ENCODE measurements at regions not wholly inside any gene's neighbourhood (a gene's known extent, or its start where the extent isn't known, plus 50 kb on each side); places are given as distances from the start of the nearest gene placed in this dataset.

DNA sequence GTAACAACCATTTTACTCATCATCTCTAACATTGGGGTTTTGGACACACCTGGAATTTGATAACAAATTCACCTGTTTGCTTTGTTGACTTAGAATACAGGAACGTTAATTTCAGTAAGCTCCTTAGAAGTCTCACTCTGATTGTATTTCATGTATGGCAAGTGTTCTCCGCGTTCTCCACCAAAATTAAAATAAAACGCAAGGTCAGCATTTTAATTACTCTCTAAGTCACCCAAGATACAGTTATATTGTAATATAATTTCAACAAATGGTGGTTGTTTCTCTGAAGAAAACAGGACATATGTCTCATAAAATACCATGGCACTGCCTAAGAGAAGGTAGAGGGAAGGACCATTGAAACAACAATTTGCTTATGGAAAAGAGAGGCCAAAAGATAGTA lies 742.1 kb downstream of the LIG4 start:
- H3K36me3 Mint-ChIP-seq = no peaks in the 10 kb centered on the region
- no peaks in the 10 kb centered on the region for H3K4me1 Mint-ChIP-seq
- H3K27ac Mint-ChIP-seq = no peak overlapping the region
- no peak for DNase-seq (ENCODE audit: low spot score in 2 of 2)
- H3K4me3 Mint-ChIP-seq = no peak overlapping the region
- ATAC-seq = no peak
- peaks cover 14% of the 10 kb centered on the region for H3K9me3 Mint-ChIP-seq

DNA sequence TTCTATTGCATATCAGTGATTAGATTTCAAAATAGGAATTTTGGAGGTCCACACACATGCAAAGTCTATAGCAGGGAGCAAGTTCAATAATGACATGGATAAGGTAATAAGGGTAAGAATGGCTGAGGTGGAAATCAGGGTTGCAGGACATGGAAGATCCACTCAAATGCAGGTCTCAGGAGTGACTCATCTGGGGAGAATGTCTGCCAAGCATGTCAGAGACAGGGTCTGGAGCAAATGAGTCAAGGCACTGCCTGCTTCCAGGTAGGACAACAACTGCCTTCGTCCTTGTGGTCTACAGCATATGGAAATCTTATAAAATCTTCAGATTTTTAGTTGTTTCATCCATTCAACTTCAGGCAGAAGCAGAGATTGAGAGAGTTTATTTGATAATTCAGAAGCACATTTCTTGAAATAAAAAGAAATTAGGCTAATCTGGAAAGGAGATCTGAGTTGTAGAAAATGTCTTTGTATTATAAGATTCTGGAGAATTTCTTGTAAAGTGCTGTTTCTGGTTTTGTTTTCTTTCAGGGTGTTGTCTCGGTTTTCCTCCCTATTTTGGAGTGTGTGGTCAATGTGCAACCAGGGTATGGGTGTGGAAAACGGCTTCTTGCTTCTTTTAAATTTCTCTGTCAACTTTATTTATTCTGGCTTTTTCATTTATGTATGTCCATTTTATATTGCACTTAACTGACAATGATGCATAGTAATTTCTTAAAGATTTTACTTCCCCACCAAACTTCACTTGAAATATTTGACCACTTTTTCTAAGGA lies 748.8 kb downstream of the LIG4 start:
- no peak for ATAC-seq
- no peak overlapping the region for H3K27ac Mint-ChIP-seq

DNA sequence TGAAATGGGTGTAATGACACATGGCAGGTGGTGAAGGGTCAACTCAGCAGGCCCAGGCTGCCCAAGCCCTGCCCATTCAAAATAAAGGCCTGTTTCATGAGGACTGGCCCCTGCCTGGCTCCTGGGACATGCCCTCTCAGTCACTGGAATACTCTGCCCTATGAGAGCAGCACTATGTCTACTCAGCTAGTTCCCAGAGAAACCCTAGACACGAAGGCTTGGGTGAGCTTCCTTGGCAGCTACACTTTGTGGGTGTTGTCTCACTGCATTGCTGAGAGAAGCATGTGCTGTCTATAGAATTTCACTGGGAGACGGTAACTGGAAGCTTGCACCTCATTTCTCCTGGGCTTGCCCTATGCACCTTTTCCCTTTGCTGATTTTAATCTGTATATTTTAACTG lies 752.8 kb downstream of the LIG4 start:
- no peak overlapping the region for H3K27ac Mint-ChIP-seq
- no peaks in the 10 kb centered on the region for H3K36me3 Mint-ChIP-seq
- ATAC-seq (no peak), DNase-seq (ENCODE audit: low spot score in 2 of 2) (no peak)
- H3K9me3 Mint-ChIP-seq = peaks cover 15% of the 10 kb centered on the region
- no peak overlapping the region for H3K4me3 Mint-ChIP-seq
- H3K4me1 Mint-ChIP-seq = no peaks in the 10 kb centered on the region

More for the DNA sequence above, 748.8 kb downstream of the LIG4 start:
- Mint-ChIP-seq H3K4me3 (no peak overlapping the region), H3K4me1 (no peaks in the 10 kb centered on the region), H3K36me3 (no peaks in the 10 kb centered on the region), H3K9me3 (peaks cover 10% of the 10 kb centered on the region)
- DNase-seq (ENCODE audit: low spot score in 2 of 2) = no peak

DNA sequence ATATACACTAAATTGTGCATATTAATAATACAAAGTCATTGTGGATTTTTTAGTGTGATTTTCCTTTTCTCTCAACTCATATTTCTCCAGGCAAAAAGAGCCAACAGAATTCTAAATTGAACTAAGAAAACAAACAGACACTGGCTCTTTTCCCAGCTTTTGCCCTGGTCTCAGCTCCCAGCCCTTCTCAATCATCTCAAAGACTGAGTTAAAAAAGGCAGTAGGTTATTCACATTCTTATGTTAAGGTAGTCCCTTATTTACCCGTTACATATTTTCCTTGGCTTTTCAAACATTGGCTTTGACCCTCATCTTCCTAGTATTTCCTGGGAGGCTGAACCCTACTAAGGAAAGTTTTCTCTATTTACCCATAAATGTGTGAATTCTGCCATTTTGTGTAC lies 753.6 kb downstream of the LIG4 start:
- no peak overlapping the region for H3K4me3 Mint-ChIP-seq
- no peaks in the 10 kb centered on the region for H3K36me3 Mint-ChIP-seq
- H3K4me1 Mint-ChIP-seq = no peaks in the 10 kb centered on the region
- ATAC-seq (no peak), DNase-seq (ENCODE audit: low spot score in 2 of 2) (no peak)
- peaks cover 15% of the 10 kb centered on the region for H3K9me3 Mint-ChIP-seq
- H3K27ac Mint-ChIP-seq = no peak overlapping the region

DNA sequence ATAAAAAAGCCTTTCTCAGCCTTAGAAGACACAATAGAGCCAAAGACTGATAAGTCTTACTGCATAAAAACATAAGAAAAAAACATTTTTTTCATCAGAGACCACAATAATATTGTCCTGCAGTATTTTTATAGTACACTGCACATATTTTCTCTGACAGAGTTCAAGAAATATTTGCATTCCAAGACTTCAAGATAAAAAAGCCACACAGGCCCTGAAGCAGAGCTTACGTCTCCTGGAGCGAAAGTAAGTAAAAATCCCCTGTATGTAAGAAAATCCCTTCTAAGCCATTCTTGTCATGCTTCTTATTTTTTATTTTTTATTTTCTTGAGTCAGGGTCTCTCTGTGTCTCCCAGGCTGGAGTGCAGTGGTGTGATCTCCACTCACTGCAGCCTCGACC lies 755.9 kb downstream of the LIG4 start:
- no peak overlapping the region for H3K27ac Mint-ChIP-seq
- no peak for DNase-seq (ENCODE audit: low spot score in 2 of 2)
- H3K4me1 Mint-ChIP-seq = no peaks in the 10 kb centered on the region
- no peak for ATAC-seq
- H3K36me3 Mint-ChIP-seq = no peaks in the 10 kb centered on the region
- H3K9me3 Mint-ChIP-seq = peaks cover 19% of the 10 kb centered on the region
- H3K4me3 Mint-ChIP-seq = no peak overlapping the region

DNA sequence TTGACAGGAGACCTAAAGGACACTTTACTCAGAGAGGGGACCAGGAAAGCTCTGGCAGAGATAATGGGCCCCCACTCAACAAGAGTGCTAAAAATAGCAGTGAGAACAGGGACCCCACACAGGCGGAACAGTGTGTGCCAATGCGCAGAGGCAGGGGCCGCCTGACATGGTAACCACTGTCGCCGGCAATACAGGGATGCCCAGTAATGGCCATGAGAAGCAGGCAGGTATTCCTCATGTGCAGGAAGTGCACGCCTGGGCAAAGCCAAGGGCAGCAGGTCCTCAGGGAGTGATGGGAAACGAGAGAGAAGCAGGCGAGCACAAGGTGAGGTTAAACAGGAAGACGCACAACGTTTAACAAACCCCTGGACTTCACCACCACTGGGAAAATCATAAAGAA lies 757.1 kb downstream of the LIG4 start:
- Mint-ChIP-seq H3K4me3 (no peak overlapping the region), H3K27ac (no peak overlapping the region), H3K4me1 (no peaks in the 10 kb centered on the region), H3K9me3 (peaks cover 19% of the 10 kb centered on the region), H3K36me3 (no peaks in the 10 kb centered on the region)
- no peak for DNase-seq (ENCODE audit: low spot score in 2 of 2)
- no peak for ATAC-seq

DNA sequence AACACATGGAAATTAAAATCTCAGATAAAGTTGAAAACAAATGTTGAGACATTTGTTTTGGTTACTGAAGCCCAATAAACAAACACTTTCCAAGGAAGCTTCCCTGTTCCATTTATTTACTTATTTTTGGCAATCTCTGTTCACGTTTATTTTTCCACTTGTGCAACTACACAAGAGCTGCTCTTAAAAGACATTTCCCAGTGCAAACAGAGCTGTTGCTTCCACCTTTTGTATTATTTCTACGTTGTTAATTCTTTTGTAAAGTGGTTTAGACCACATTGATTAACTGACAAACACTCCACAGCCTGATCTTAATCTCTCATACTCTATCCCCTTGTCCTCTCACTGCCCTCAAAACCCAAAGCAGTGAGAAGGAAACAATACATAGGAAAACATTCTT lies 757.6 kb downstream of the LIG4 start:
- H3K4me3 Mint-ChIP-seq = no peak overlapping the region
- ATAC-seq = no peak

DNA sequence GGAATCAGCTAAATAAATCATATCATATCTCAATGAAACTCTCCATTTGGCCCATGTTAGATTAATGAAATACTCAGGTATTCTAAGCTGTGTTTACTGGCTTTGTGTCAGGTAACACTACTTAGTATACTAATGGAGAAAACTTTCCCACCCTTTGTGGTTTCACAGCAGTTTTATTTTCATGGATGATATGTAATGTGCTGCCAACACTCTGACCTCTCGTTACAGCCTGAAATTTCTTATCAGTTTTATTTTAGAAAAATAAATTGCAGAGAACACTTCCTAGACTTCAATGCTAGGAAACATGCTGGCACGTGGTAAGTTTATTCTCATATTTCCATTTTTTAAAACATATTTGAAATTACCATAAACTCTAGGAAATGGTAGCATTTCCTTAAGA lies 758.9 kb downstream of the LIG4 start:
- ATAC-seq (no peak), DNase-seq (ENCODE audit: low spot score in 2 of 2) (no peak)
- Mint-ChIP-seq H3K4me3 (no peak overlapping the region), H3K27ac (no peak overlapping the region), H3K9me3 (peaks cover 26% of the 10 kb centered on the region), H3K36me3 (no peaks in the 10 kb centered on the region), H3K4me1 (no peaks in the 10 kb centered on the region)

More for the DNA sequence above, 757.6 kb downstream of the LIG4 start:
- H3K27ac Mint-ChIP-seq = no peak overlapping the region
- peaks cover 19% of the 10 kb centered on the region for H3K9me3 Mint-ChIP-seq
- no peaks in the 10 kb centered on the region for H3K4me1 Mint-ChIP-seq
- no peak for DNase-seq (ENCODE audit: low spot score in 2 of 2)
- no peaks in the 10 kb centered on the region for H3K36me3 Mint-ChIP-seq

DNA sequence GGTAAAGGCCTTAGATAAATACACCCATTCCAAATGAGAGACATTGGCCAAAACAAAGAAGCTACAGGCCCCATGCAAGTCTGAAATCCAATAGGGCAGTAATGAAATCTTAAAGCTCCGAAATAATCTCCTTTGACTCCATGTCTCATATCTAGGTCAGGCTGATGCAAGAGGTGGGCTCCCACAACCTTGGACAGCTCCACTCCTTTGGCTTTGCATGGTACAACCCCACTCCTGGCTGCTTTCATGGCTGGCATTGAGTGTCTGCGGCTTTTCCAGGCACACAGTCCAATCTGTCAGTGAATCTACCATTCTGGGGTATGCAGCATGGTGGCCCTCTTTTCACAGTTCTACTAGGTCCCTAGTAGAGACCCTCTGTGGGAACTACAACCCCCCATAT lies 762.5 kb downstream of the LIG4 start:
- H3K4me3 Mint-ChIP-seq = no peak overlapping the region
- peaks cover 35% of the 10 kb centered on the region for H3K9me3 Mint-ChIP-seq
- no peak overlapping the region for H3K27ac Mint-ChIP-seq
- no peaks in the 10 kb centered on the region for H3K36me3 Mint-ChIP-seq
- ATAC-seq (no peak), DNase-seq (ENCODE audit: low spot score in 2 of 2) (no peak)
- H3K4me1 Mint-ChIP-seq = no peaks in the 10 kb centered on the region

DNA sequence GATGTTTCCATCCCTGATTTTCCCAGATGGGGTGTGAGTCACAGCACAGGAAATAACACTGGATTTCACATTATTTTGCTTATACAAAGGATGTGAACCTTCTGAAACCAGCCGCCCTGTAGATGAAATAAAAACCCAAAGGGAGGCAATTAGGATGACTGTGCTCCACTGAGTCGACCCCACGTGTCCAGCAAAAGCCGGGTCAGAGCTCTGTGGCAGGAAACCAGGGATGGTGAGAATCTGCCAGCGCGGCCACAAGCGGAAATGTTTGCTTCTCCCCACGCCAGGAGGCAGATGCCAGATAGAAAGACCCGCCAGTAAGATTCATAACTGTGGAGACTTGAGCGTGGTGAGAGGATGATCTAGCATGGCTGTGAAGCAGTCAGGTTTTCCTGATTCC lies 764.4 kb downstream of the LIG4 start:
- no peak for ATAC-seq
- Mint-ChIP-seq H3K9me3 (peaks cover 37% of the 10 kb centered on the region), H3K4me3 (no peak overlapping the region), H3K4me1 (no peaks in the 10 kb centered on the region), H3K27ac (no peak overlapping the region), H3K36me3 (no peaks in the 10 kb centered on the region)
- no peak for DNase-seq (ENCODE audit: low spot score in 2 of 2)

DNA sequence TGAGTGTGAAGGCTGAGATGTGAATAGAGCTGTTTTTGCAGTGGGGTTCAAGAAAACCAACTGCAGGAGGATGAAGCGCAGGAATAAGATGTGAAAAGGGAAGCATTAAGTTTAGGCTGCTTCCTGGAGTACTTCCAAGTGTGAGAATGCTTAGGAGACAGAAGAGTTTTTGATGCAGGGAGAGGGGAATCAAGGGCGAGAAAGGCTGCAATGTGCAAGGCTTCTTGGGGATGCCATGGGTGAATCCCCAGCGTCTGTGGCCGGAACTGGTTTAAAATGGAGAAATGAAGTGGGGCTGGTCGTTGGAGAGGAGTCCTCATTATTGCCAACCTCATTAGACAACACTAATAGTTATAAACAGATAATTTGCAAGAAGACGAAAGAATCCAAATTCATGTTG lies 764.9 kb downstream of the LIG4 start:
- Mint-ChIP-seq H3K36me3 (no peaks in the 10 kb centered on the region), H3K4me1 (no peaks in the 10 kb centered on the region), H3K4me3 (no peak overlapping the region), H3K27ac (no peak overlapping the region), H3K9me3 (peaks cover 34% of the 10 kb centered on the region)
- DNase-seq (ENCODE audit: low spot score in 2 of 2) = no peak
- no peak for ATAC-seq

DNA sequence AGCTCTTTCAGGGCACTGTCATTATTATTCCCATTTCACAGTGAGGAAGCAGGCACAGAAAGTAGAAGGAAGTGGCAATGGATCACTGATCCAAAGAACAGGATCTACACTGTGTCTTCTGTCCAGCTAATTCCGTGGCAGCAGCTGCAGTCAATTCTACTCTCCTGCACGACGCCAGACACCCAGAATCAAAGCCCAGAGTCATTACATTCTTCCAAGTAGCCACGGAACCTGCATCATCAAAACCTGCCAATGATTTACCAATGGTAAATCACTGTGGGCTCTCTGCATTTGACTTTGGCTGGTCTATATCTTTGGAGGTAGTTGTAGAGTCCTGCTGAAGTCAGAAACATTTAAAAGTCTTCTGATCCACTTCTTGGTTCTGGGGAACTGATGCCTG lies 767.7 kb downstream of the LIG4 start:
- H3K36me3 Mint-ChIP-seq = no peaks in the 10 kb centered on the region
- ATAC-seq (no peak), DNase-seq (ENCODE audit: low spot score in 2 of 2) (no peak)
- H3K4me3 Mint-ChIP-seq = no peak overlapping the region
- peaks cover 27% of the 10 kb centered on the region for H3K9me3 Mint-ChIP-seq
- H3K4me1 Mint-ChIP-seq = no peaks in the 10 kb centered on the region
- no peak overlapping the region for H3K27ac Mint-ChIP-seq

DNA sequence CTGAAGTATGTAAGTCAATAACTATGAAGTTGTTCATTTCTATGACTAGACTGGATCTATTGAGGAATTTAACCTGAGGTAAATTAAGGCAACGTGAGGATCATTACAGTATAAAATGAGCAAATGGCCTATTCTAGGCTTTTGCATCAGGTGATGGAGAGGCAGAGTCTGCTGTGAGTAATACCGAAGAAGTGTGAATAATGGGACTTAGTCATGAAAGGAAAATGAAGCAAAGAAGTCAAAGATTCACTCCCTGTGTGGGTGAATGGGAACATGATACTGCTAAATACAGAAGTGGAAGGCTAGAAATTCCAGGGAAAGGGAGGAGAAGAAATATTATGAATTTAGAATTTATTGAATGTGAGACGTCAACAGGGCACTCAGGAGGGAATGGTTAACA lies 774.1 kb downstream of the LIG4 start:
- ATAC-seq (no peak), DNase-seq (ENCODE audit: low spot score in 2 of 2) (no peak)
- no peak overlapping the region for H3K27ac Mint-ChIP-seq
- H3K4me1 Mint-ChIP-seq = no peaks in the 10 kb centered on the region
- H3K9me3 Mint-ChIP-seq = peaks cover 20% of the 10 kb centered on the region
- no peaks in the 10 kb centered on the region for H3K36me3 Mint-ChIP-seq
- H3K4me3 Mint-ChIP-seq = no peak overlapping the region

DNA sequence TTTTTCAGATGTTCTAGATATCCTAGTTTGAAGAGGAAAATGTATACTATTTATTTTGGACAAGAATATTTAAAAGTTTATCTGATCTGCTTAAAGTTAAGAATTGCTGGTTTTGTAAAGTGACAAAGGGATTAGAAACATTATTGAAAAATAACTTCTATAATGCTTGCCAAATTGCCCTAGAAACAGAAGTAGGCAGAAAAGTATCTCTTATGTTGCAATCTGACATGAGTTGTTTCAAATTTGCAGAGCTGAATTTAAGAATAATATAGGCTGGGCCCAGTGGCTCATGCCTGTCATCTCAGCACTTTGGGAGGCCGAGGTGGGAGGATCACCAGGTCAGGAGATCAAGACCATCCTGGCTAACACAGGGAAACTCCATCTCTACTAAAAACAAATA lies 777.1 kb downstream of the LIG4 start:
- DNase-seq (ENCODE audit: low spot score in 2 of 2) (no peak), ATAC-seq (no peak)
- H3K36me3 Mint-ChIP-seq = no peaks in the 10 kb centered on the region
- peaks cover 20% of the 10 kb centered on the region for H3K9me3 Mint-ChIP-seq
- no peak overlapping the region for H3K27ac Mint-ChIP-seq
- H3K4me1 Mint-ChIP-seq = no peaks in the 10 kb centered on the region
- no peak overlapping the region for H3K4me3 Mint-ChIP-seq

DNA sequence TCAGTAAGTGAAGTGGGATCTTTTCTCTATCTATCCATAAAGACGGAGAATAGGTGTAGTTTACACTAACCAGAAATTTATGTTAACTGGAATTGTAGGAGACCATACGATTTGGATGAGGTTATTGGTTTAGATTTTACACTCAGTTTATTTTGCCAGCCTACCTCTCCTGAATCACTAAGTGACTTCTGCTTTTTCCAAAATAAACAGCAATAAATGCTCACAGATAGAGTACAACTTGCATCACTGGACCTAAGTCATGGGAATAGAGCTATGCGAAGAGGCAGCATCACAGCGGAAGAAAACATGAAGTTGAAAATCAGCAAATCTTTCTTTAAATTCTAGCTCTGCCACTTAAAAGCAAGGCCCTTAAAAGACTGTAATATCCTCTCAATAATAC lies 781.0 kb downstream of the LIG4 start:
- DNase-seq (ENCODE audit: low spot score in 2 of 2) = no peak
- peaks cover 10% of the 10 kb centered on the region for H3K9me3 Mint-ChIP-seq
- ATAC-seq = no peak
- no peak overlapping the region for H3K27ac Mint-ChIP-seq
- H3K4me1 Mint-ChIP-seq = no peaks in the 10 kb centered on the region
- no peaks in the 10 kb centered on the region for H3K36me3 Mint-ChIP-seq
- no peak overlapping the region for H3K4me3 Mint-ChIP-seq

DNA sequence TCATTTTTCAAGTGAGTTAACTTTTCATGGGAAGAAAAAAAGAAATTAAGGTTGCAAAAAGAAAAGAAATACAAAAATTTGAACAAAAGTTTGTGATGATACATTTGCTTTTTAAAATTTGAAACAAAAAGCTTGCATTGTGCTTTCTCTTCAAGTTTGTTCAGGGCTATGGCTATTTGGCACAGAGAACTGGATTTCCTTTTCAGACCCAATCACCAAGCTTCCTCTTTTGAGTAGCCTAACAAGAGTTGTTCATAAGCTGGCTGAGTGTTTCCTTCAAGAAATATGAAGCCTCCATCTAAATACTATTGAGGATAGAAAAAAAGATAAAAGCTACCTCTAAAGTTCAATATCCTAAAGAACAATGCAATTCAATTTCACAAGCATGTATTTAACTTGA lies 787.8 kb downstream of the LIG4 start:
- no peak for ATAC-seq
- Mint-ChIP-seq H3K9me3 (peaks cover 14% of the 10 kb centered on the region), H3K27ac (no peak overlapping the region), H3K4me3 (no peak overlapping the region), H3K4me1 (no peaks in the 10 kb centered on the region), H3K36me3 (no peaks in the 10 kb centered on the region)
- no peak for DNase-seq (ENCODE audit: low spot score in 2 of 2)

DNA sequence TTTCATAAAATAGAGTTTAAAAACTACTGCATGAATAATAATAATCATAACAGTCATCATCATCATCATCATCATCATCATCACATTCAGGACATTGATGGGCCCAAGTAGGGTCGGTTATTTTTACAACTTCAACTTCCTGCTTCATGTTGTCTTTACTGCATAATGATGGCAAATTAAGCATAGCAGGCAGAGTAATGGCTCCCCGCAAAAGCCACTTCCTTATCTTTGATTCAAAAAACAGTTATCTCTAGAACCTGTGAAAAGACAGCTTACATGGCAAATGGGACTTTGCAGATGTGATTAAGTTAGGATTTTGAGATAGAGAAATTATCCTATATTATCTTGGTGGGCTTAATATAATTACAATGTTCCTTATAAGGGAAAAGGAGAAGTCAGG lies 792.9 kb downstream of the LIG4 start:
- no peaks in the 10 kb centered on the region for H3K4me1 Mint-ChIP-seq
- ATAC-seq (no peak), DNase-seq (ENCODE audit: low spot score in 2 of 2) (no peak)
- peaks cover 5% of the 10 kb centered on the region for H3K9me3 Mint-ChIP-seq
- H3K4me3 Mint-ChIP-seq = no peak overlapping the region
- H3K36me3 Mint-ChIP-seq = no peaks in the 10 kb centered on the region
- H3K27ac Mint-ChIP-seq = no peak overlapping the region

Data from stimulated activated effector memory CD8-positive, alpha-beta T cell treated with anti-CD3 and anti-CD28 coated beads, Interleukin-12 subunit alpha, Interleukin-12 subunit beta, amount 100 ng/mL, for 72 hours (primary cell).